Astrocyte of the cerebellum (primary cell): ENCODE measurements at regions not wholly inside any gene's neighbourhood (a gene's known extent, or its start where the extent isn't known, plus 50 kb on each side); places are given as distances from the start of the nearest gene placed in this dataset.

Experiments
- DNase-seq: peaks from one replicate; pipeline ENCODE4 v3.0.0-alpha.2; 2011; ENCODE audit warnings: low read depth
- H3K4me3 ChIP-seq: 2 replicates; pipeline ENCODE4 v1.5.1; 2011; ENCODE audit warnings: mild to moderate bottlenecking, low read depth, low read length, moderate library complexity
- in situ Hi-C: cut with HindIII; loops from 2 replicates; pipeline ENCODE4 v1.10.0; 2017; ENCODE audit warnings: low sequenced_read_pairs
- TF ChIP-seq, protein P1 (sequence below): IDR thresholded peaks from 2 replicates; pipeline ENCODE4 v1.5.1; 2012; ENCODE audit warnings: low read length, low read depth, moderate library complexity, mild to moderate bottlenecking; ENCODE audit errors: missing control alignments

- no peak overlapping the region for H3K4me3 ChIP-seq
- in situ Hi-C loops = no loop called here
Measured at GRCh38 chr14:84228702-84229101, 1301.2 kb upstream of the FLRT2 start.

GRCh38 chr14:84234281-84234680, 1295.7 kb upstream of the FLRT2 start:
- TF ChIP-seq, protein P1, sequence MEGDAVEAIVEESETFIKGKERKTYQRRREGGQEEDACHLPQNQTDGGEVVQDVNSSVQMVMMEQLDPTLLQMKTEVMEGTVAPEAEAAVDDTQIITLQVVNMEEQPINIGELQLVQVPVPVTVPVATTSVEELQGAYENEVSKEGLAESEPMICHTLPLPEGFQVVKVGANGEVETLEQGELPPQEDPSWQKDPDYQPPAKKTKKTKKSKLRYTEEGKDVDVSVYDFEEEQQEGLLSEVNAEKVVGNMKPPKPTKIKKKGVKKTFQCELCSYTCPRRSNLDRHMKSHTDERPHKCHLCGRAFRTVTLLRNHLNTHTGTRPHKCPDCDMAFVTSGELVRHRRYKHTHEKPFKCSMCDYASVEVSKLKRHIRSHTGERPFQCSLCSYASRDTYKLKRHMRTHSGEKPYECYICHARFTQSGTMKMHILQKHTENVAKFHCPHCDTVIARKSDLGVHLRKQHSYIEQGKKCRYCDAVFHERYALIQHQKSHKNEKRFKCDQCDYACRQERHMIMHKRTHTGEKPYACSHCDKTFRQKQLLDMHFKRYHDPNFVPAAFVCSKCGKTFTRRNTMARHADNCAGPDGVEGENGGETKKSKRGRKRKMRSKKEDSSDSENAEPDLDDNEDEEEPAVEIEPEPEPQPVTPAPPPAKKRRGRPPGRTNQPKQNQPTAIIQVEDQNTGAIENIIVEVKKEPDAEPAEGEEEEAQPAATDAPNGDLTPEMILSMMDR = no peak
- in situ Hi-C loops = no loop called here
- no peak for DNase-seq
- no peak overlapping the region for H3K4me3 ChIP-seq

More at GRCh38 chr14:84228702-84229101, 1301.2 kb upstream of the FLRT2 start:
- TF ChIP-seq, protein P1 = no peak
- no peak for DNase-seq

DNA sequence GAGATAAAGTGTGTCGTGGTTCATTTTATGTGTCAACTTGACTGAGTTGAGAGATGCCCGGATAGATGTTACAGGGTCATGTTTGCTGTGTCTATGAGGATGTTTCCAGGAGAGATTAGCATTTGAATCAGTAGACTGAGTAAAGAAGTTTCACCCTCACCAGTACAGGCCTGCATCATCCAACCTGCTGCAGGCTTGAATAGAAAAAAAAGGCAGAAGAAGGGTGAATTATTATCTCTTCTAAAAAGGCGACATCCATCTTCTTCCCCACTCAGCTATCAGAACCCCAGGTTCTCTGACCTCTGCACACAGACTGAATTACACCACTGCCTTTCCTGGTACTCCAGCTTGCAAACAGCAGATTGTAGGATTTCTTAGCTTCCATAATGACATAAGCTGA, 1293.7 kb upstream of the FLRT2 start:
- TF ChIP-seq, protein P1 = no peak
- in situ Hi-C loops = no loop called here
- no peak overlapping the region for H3K4me3 ChIP-seq
- no peak for DNase-seq

DNA sequence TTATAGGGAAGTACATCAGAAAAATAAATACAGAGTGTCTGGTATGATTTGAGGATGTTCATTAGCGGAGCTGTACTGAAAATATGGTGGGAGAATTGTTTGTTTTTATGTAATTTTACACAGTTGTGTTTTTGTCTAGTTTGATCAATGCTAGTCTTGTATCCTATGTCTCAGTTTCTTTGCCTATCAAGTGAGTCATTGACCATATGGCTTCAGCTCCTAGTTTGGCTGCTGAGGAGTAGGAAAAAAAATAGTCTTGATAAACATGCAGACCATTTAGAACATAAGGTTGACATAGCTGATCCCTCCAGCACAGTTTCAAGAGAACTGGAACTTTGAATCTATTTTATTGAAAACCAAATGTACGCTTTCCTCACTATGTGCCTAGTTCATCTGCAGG, 1292.1 kb upstream of the FLRT2 start:
- H3K4me3 ChIP-seq = no peak overlapping the region
- no peak for DNase-seq
- TF ChIP-seq, protein P1 = no peak
- in situ Hi-C loops = no loop called here

DNA sequence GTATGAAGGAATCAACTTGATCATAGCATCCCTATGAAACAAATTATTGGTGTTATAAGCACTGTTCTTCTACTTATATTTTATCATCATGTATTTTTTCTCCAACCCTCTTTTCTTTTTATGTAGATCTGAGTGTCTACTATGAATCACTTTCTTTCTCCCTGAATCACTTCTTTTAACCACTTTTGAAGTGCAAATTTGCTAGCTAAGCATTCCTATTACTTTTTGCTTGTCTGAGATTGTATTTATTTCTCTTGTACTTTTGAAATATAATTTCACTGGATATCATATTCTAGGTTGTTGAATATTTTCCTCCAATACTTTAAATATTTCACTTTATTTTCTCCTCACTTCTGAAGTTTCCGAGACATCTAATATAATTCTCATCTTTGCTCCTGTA, 1282.3 kb upstream of the FLRT2 start:
- in situ Hi-C loops = no loop called here
- DNase-seq = no peak
- TF ChIP-seq, protein P1 = no peak
- no peak overlapping the region for H3K4me3 ChIP-seq

DNA sequence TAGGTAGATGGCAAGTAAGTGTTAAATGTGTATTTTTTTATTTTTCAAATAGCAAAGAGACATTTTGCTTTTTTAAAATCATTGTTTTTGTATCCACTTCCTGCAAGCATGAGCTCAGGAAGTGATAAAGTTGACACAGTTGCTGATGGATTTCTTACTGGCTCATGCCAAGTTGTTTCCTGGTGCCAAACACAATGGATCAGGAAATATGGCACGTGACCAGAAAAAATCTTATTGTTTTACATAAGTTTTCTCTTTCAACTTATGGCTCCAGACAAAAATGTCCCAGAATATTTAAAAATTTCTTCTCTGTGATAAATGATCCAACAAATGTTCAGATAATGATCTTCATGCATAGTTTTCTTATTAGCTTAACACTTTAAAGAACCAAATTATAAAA, 1279.1 kb upstream of the FLRT2 start:
- no peak for DNase-seq
- H3K4me3 ChIP-seq = no peak overlapping the region
- TF ChIP-seq, protein P1 = no peak
- in situ Hi-C loops = no loop called here
